SK-N-SH treated with all-trans-retinoic acid at 6 μM for 48 hours (cell line): ENCODE measurements at regions not wholly inside any gene's neighbourhood (a gene's known extent, or its start where the extent isn't known, plus 50 kb on each side); places are given as distances from the start of the nearest gene placed in this dataset.

ENCODE experiments used
- ATAC-seq: fragments of 200-7000 bp; cut with Tn5 transposase; 3 replicates; pipeline ENCODE4 v1.9.1; 2020; ENCODE audit warnings: mild to moderate bottlenecking, moderate library complexity
- BACH2 ChIP-seq: fragments of 250-450 bp; sonication (Bioruptor Pico); IDR thresholded peaks from 2 replicates; pipeline ENCODE4 v1.9.0; 2021; ENCODE audit warnings: mild to moderate bottlenecking, borderline replicate concordance
- CREB5 ChIP-seq: fragments of 250-450 bp; sonication (Bioruptor Pico); IDR thresholded peaks from 2 replicates; pipeline ENCODE4 v1.5.1; 2020; ENCODE audit warnings: low read depth, mild to moderate bottlenecking, moderate library complexity
- CSRNP3 ChIP-seq: fragments of 250-450 bp; sonication (Bioruptor Pico); IDR thresholded peaks from 2 replicates; pipeline ENCODE4 v1.5.1; 2021; ENCODE audit warnings: mild to moderate bottlenecking, moderate library complexity
- ESRRG ChIP-seq: fragments of 250-450 bp; sonication (Bioruptor Pico); IDR thresholded peaks from 2 replicates; pipeline ENCODE4 v1.6.1; 2021; ENCODE audit warnings: mild to moderate bottlenecking
- GLIS3 ChIP-seq: fragments of 250-450 bp; sonication (Bioruptor Pico); IDR thresholded peaks from 2 replicates; pipeline ENCODE4 v1.5.0; 2020; ENCODE audit warnings: mild to moderate bottlenecking, moderate library complexity
- ISL1 ChIP-seq: fragments of 250-450 bp; sonication (Bioruptor Pico); IDR thresholded peaks from 2 replicates; pipeline ENCODE4 v2.1.2; 2022; ENCODE audit warnings: mild to moderate bottlenecking, moderate library complexity
- OSR1 ChIP-seq: fragments of 250-450 bp; sonication (Bioruptor Pico); IDR thresholded peaks from 2 replicates; pipeline ENCODE4 v1.8.0; 2022; ENCODE audit warnings: moderate library complexity, mild to moderate bottlenecking, inconsistent platforms
- PATZ1 ChIP-seq: fragments of 250-450 bp; sonication (Bioruptor Pico); IDR thresholded peaks from 2 replicates; pipeline ENCODE4 v1.8.0; 2020; ENCODE audit warnings: mild to moderate bottlenecking, moderate library complexity, borderline replicate concordance
- POU6F1 ChIP-seq: fragments of 250-450 bp; sonication (Bioruptor Pico); IDR thresholded peaks from 2 replicates; pipeline ENCODE4 v1.8.0; 2021; ENCODE audit warnings: low read depth, mild to moderate bottlenecking, moderate library complexity, borderline replicate concordance
- PPARA ChIP-seq: fragments of 250-450 bp; sonication (Bioruptor Pico); IDR thresholded peaks from 2 replicates; pipeline ENCODE4 v1.5.0; 2020; ENCODE audit warnings: mild to moderate bottlenecking, borderline replicate concordance
- RARB ChIP-seq: fragments of 250-450 bp; sonication (Bioruptor Pico); IDR thresholded peaks from 2 replicates; pipeline ENCODE4 v1.8.0; 2021; ENCODE audit warnings: mild to moderate bottlenecking, moderate library complexity
- SNAI2 ChIP-seq: fragments of 250-450 bp; sonication (Bioruptor Pico); IDR thresholded peaks from 2 replicates; pipeline ENCODE4 v1.5.0; 2020; ENCODE audit warnings: mild to moderate bottlenecking, moderate library complexity
- TCF4 ChIP-seq: fragments of 250-450 bp; sonication (Bioruptor Pico); IDR thresholded peaks from 2 replicates; pipeline ENCODE4 v1.8.0; 2021; ENCODE audit warnings: mild to moderate bottlenecking, moderate library complexity, borderline replicate concordance
- TOX ChIP-seq: fragments of 250-450 bp; sonication (Bioruptor Pico); IDR thresholded peaks from 2 replicates; pipeline ENCODE4 v1.8.0; 2021; ENCODE audit warnings: mild to moderate bottlenecking, moderate library complexity, borderline replicate concordance
- TSHZ2 ChIP-seq: fragments of 250-450 bp; sonication (Bioruptor Pico); IDR thresholded peaks from 2 replicates; pipeline ENCODE4 v1.5.0; 2020; ENCODE audit warnings: mild to moderate bottlenecking, moderate library complexity
- ZC3H10 ChIP-seq: fragments of 250-450 bp; sonication (Bioruptor Pico); IDR thresholded peaks from 2 replicates; pipeline ENCODE4 v1.5.1; 2021; ENCODE audit warnings: mild to moderate bottlenecking, moderate library complexity
- ZFP3 ChIP-seq: fragments of 250-450 bp; sonication (Bioruptor Pico); IDR thresholded peaks from 2 replicates; pipeline ENCODE4 v1.5.0; 2020; ENCODE audit warnings: mild to moderate bottlenecking, moderate library complexity
- ZFP30 ChIP-seq: fragments of 450-650 bp; formaldehyde crosslinking; IDR thresholded peaks from 2 replicates; pipeline ENCODE4 v1.5.0; 2022; ENCODE audit warnings: mild to moderate bottlenecking, moderate library complexity
- ZNF565 ChIP-seq: fragments of 450-650 bp; formaldehyde crosslinking; conservative IDR thresholded peaks from 2 replicates; pipeline ENCODE4 v1.5.0; 2020; ENCODE audit warnings: low read depth, mild to moderate bottlenecking, moderate library complexity
- ZNF70 ChIP-seq: fragments of 450-650 bp; formaldehyde crosslinking; IDR thresholded peaks from 2 replicates; pipeline ENCODE4 v1.5.0; 2020; ENCODE audit warnings: mild to moderate bottlenecking, moderate library complexity
- ZNF8 ChIP-seq: fragments of 450-650 bp; formaldehyde crosslinking; IDR thresholded peaks from 2 replicates; pipeline ENCODE4 v1.5.0; 2020; ENCODE audit warnings: mild to moderate bottlenecking, moderate library complexity

- no peak for TF ChIP-seq TSHZ2
Measured at GRCh38 chr7:47188653-47189315, 393.1 kb downstream of the TNS3 start (continued).

GRCh38 chr7:47188136-47188535 lies 393.8 kb downstream of the TNS3 start:
- ATAC-seq: no peak
- TF ChIP-seq ZNF8 (CRISPR knock-in tag) (no peak), TOX (no peak), ISL1 (CRISPR knock-in tag) (no peak), ZFP3 (CRISPR knock-in tag) (no peak), GLIS3 (no peak), SNAI2 (CRISPR knock-in tag) (no peak), ZFP30 (no peak), ZNF565 (CRISPR knock-in tag) (no peak), RARB (CRISPR knock-in tag) (no peak), PATZ1 (no peak), TSHZ2 (no peak), TCF4 (CRISPR knock-in tag) (no peak), CSRNP3 (CRISPR knock-in tag) (no peak), ZC3H10 (no peak), ZNF70 (no peak), PPARA (no peak), OSR1 (CRISPR knock-in tag) (no peak), POU6F1 (no peak), CREB5 (no peak)

GRCh38 chr7:47186316-47186715 lies 395.6 kb downstream of the TNS3 start:
- no peak for ATAC-seq
- TF ChIP-seq BACH2 (no peak), ZC3H10 (no peak), TSHZ2 (no peak), RARB (CRISPR knock-in tag) (no peak), PPARA (no peak), TOX (no peak), ZNF8 (CRISPR knock-in tag) (no peak), ESRRG (no peak), POU6F1 (no peak)
